ENCODE measurements at regions not wholly inside any gene's neighbourhood (a gene's known extent, or its start where the extent isn't known, plus 50 kb on each side); places are given as distances from the start of the nearest gene placed in this dataset.
"Not testable (repeated sequence)": the region's sequence is repeated elsewhere in the genome, so short reads cannot be mapped to it uniquely, and the experiment has no call there.

DNA sequence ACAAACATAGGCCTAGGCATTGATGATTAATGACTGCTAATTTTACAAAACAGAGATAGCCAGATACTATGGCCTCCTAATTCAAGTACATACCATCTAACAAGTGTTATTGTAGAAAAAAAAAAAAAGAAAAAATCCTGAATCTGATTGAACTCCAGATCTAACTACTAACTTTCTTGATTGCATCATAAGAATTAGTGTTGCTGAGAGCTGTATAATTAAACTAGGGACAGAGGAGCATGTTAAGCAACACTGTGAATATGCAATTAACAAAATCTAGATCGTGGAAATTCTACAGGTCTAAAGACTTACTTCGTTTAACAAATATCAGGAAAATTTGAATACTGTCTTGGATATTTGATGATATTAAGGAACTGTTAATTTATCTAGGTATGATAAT lies 208.3 kb upstream of the ZNF608 start:
- Mint-ChIP-seq H3K9me3 (no peaks in the 10 kb centered on the region), H3K4me1 (ENCODE audit: low read depth) (no peaks in the 10 kb centered on the region), H3K4me3 (no peak overlapping the region), H3K27me3 (ENCODE audit: low read depth) (no peaks in the 10 kb centered on the region), H3K36me3 (ENCODE audit: insufficient read depth) (no peaks in the 10 kb centered on the region)
- ATAC-seq: no peak
- DNase-seq: no peak

- Mint-ChIP-seq H3K36me3 (ENCODE audit: insufficient read depth) (no peaks in the 10 kb centered on the region), H3K27me3 (ENCODE audit: low read depth) (no peaks in the 10 kb centered on the region), H3K4me3 (no peak overlapping the region), H3K4me1 (ENCODE audit: low read depth) (no peaks in the 10 kb centered on the region), H3K9me3 (peaks cover 4% of the 10 kb centered on the region)
- DNase-seq: no peak
- ATAC-seq: no peak
These were observed 210.1 kb upstream of the ZNF608 start for GRCh38 chr5:124956471-124957029.

DNA sequence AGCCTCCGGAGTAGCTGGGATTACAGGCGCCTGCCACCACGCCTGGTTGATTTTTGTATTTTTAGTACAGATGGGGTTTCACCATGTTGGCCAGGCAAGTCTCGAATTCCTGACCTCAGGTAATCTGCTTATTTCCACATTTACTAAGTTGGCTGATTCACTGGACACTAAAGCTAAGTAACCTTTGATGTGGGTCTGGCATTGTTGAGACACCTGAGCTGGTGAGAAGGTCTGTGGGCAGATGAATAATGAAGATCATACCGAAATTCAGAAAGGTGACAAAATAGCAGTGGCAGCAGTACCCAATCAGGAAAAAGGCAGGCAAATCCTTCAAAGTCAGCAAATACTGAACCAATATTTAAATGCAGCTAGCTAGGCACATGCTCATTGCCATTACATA lies 210.6 kb upstream of the ZNF608 start:
- no peaks in the 10 kb centered on the region for H3K4me1 Mint-ChIP-seq (ENCODE audit: low read depth)
- DNase-seq: no peak
- H3K36me3 Mint-ChIP-seq (ENCODE audit: insufficient read depth): no peaks in the 10 kb centered on the region
- ATAC-seq: no peak
- H3K4me3 Mint-ChIP-seq: no peak overlapping the region
- H3K27me3 Mint-ChIP-seq (ENCODE audit: low read depth): no peaks in the 10 kb centered on the region
- peaks cover 5% of the 10 kb centered on the region for H3K9me3 Mint-ChIP-seq

DNA sequence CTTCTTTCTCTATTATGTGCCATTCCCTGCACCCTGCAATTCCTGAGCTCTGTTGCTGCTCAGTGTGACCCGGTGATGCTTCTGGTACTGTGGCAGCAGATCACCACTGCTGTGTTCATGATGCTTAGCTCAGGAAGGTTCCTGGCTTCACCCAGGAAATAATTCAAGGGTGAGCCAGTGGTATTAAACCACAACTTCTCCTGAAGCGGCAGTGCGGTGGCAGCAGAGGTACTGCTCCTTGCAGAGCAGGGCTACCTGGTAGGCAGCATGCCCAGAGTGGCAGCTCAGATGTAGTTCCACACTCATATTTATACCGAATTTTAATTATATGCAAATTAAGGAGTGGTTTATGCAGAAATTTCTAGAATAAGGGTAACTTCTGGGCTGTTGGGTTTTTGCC lies 213.8 kb upstream of the ZNF608 start:
- Mint-ChIP-seq H3K27me3 (ENCODE audit: low read depth) (no peaks in the 10 kb centered on the region), H3K9me3 (peaks cover 5% of the 10 kb centered on the region), H3K4me3 (no peak overlapping the region), H3K36me3 (ENCODE audit: insufficient read depth) (no peaks in the 10 kb centered on the region), H3K4me1 (ENCODE audit: low read depth) (no peaks in the 10 kb centered on the region)
- no peak for ATAC-seq
- DNase-seq: no peak

- H3K27me3 Mint-ChIP-seq (ENCODE audit: low read depth): no peaks in the 10 kb centered on the region
- no peaks in the 10 kb centered on the region for H3K36me3 Mint-ChIP-seq (ENCODE audit: insufficient read depth)
- no peak overlapping the region for H3K4me3 Mint-ChIP-seq
- H3K4me1 Mint-ChIP-seq (ENCODE audit: low read depth): no peaks in the 10 kb centered on the region
- DNase-seq (no peak), ATAC-seq (no peak)
- peaks cover 5% of the 10 kb centered on the region for H3K9me3 Mint-ChIP-seq
These were observed 215.1 kb upstream of the ZNF608 start for GRCh38 chr5:124961521-124961920.

GRCh38 chr5:124962111-124962510 lies 215.7 kb upstream of the ZNF608 start:
- no peaks in the 10 kb centered on the region for H3K36me3 Mint-ChIP-seq (ENCODE audit: insufficient read depth)
- no peaks in the 10 kb centered on the region for H3K27me3 Mint-ChIP-seq (ENCODE audit: low read depth)
- no peak overlapping the region for H3K4me3 Mint-ChIP-seq
- peaks cover 5% of the 10 kb centered on the region for H3K9me3 Mint-ChIP-seq
- H3K4me1 Mint-ChIP-seq (ENCODE audit: low read depth): no peaks in the 10 kb centered on the region
- ATAC-seq: no peak
- no peak for DNase-seq

- Mint-ChIP-seq H3K9me3 (peaks cover 5% of the 10 kb centered on the region), H3K36me3 (ENCODE audit: insufficient read depth) (no peaks in the 10 kb centered on the region), H3K27me3 (ENCODE audit: low read depth) (no peaks in the 10 kb centered on the region), H3K4me1 (ENCODE audit: low read depth) (no peaks in the 10 kb centered on the region), H3K4me3 (no peak overlapping the region)
- ATAC-seq (no peak), DNase-seq (no peak)
These were observed 216.3 kb upstream of the ZNF608 start for GRCh38 chr5:124962735-124963134.

DNA sequence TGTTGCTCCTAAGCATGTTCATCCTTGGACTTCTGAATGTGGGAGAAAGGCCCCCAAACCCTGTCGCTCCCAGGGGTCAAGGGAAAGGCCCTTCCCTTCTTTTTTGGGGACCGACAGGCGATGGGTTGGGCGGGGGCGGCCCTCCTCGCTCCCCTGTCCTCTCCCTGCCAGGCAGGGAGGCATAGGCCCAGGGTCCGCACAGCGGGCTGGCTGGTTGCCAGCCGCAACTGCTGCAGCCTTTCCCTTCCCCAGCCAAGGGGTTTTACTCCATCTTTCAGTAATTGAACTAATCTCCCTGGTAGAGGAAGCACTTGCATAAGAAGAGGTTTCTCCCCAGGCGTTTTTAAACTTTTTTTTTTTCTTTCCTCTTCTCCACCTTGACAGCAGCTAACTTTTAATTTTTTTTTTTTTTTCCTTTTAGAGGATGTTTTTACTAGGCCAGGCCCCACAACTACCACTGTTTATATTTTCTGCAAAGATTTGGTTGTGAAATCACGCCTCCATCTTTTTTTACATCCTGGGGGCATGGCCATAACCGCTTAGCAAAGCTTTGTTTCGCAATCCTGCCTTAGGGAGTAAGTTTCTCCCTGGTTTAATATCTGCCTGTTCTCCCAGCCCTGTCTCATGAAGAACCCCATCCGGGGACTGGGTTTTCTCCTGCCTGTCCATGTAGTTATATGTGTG lies 216.9 kb upstream of the ZNF608 start:
- no peaks in the 10 kb centered on the region for H3K36me3 Mint-ChIP-seq (ENCODE audit: insufficient read depth)
- no peaks in the 10 kb centered on the region for H3K4me1 Mint-ChIP-seq (ENCODE audit: low read depth)
- DNase-seq: no peak
- no peaks in the 10 kb centered on the region for H3K27me3 Mint-ChIP-seq (ENCODE audit: low read depth)
- no peak for ATAC-seq
- H3K4me3 Mint-ChIP-seq: no peak overlapping the region
- H3K9me3 Mint-ChIP-seq: peaks cover 5% of the 10 kb centered on the region

GRCh38 chr5:124966741-124967140 lies 220.3 kb upstream of the ZNF608 start:
- not testable (repeated sequence) for H3K4me1 Mint-ChIP-seq (ENCODE audit: low read depth); DNase-seq; ATAC-seq

DNA sequence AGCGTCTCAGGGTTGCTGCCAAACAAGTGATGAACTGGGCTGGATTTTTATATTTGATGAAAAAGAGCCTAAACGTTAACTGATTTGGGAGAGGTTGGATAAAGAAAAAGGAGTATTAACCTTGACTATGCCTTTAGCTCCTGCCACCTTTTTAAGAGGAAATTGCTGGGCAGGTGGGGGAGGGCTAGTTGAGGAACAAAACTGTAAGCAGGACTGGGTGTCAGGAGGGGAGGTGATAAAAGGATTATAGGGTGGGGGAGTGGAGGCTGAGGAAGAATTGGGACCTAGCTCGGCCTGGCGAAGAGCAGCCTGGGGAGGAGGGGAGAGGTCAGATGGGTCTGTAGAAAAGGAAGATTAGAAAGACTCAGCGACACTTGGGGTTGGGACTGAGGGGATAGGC lies 223.9 kb upstream of the ZNF608 start:
- not testable (repeated sequence) for H3K4me1 Mint-ChIP-seq (ENCODE audit: low read depth); H3K36me3 Mint-ChIP-seq (ENCODE audit: insufficient read depth); DNase-seq; H3K4me3 Mint-ChIP-seq; H3K9me3 Mint-ChIP-seq; H3K27me3 Mint-ChIP-seq (ENCODE audit: low read depth); ATAC-seq

More at GRCh38 chr5:124966741-124967140, 220.3 kb upstream of the ZNF608 start:
- H3K36me3 Mint-ChIP-seq (ENCODE audit: insufficient read depth); H3K27me3 Mint-ChIP-seq (ENCODE audit: low read depth); H3K9me3 Mint-ChIP-seq; H3K4me3 Mint-ChIP-seq: not testable (repeated sequence)

DNA sequence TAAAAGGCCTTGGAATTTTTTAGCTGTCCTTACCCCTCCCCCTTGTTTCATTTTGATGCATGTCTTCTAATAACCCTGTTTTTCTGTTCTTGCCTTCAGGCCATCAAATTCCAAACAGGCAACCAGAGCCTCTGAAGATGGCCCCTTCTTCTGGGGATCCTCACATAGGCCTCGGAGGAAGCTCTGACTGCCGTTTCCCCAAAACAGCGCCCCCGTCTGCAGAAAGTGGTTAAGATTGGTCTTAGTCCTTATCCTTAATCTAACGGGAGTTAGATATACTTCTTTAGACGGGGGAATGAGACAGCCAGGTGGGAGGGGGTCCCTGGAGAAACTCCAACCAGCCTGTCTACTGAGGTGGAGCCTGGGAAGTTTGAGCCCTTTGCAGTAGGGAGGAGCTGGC lies 226.3 kb upstream of the ZNF608 start:
- no peak overlapping the region for H3K4me3 Mint-ChIP-seq
- ATAC-seq (no peak), DNase-seq (no peak)
- peaks cover 6% of the 10 kb centered on the region for H3K9me3 Mint-ChIP-seq
- H3K36me3 Mint-ChIP-seq (ENCODE audit: insufficient read depth): no peaks in the 10 kb centered on the region
- H3K27me3 Mint-ChIP-seq (ENCODE audit: low read depth): no peaks in the 10 kb centered on the region
- H3K4me1 Mint-ChIP-seq (ENCODE audit: low read depth): no peaks in the 10 kb centered on the region

DNA sequence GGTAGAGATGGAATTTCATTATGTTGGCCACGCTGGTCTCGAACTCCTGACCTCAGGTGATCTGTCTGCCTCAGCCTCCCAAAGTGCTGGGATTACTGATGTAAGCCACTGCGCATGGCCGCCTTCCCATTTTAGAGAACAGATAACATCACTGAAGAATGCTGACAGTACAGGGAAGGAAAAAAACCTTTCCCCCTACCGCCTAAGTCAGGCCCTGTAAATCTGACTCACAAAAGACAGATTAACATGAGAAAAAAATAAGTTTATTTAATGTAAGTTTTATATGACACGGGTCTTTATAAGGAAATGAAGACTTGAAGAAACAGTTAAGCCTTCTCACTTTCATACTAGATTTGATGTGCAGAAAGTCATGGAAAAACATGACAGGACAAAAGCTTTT lies 227.2 kb upstream of the ZNF608 start:
- Mint-ChIP-seq H3K9me3 (peaks cover 6% of the 10 kb centered on the region), H3K4me1 (ENCODE audit: low read depth) (no peaks in the 10 kb centered on the region), H3K36me3 (ENCODE audit: insufficient read depth) (no peaks in the 10 kb centered on the region), H3K4me3 (no peak overlapping the region), H3K27me3 (ENCODE audit: low read depth) (no peaks in the 10 kb centered on the region)
- ATAC-seq (no peak), DNase-seq (no peak)

DNA sequence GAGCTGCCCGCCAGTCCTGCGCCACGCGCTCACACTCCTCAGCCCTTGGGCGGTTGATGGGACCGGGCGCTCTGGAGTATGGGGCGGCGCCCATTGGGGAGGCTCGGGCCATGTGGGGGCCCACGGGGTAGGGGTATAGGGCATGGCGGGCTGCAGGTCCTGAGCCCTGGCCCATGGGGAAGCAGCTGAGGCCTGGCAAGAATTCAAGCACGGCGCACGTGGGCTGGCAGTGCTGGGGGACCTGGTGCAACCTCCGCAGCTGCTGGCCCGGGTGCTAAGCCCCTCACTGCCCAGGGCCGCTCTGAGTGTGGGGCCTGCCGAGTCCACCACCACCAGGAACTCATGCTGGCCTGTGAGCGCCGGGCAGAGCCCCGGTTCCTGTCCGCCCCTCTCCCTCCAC lies 229.6 kb upstream of the ZNF608 start:
- H3K36me3 Mint-ChIP-seq (ENCODE audit: insufficient read depth): no peaks in the 10 kb centered on the region
- H3K9me3 Mint-ChIP-seq: peaks cover 6% of the 10 kb centered on the region
- H3K27me3 Mint-ChIP-seq (ENCODE audit: low read depth): no peaks in the 10 kb centered on the region
- ATAC-seq (no peak), DNase-seq (no peak)
- H3K4me1 Mint-ChIP-seq (ENCODE audit: low read depth): no peaks in the 10 kb centered on the region
- H3K4me3 Mint-ChIP-seq: no peak overlapping the region

- Mint-ChIP-seq H3K4me3 (no peak overlapping the region), H3K27me3 (ENCODE audit: low read depth) (no peaks in the 10 kb centered on the region), H3K9me3 (peaks cover 10% of the 10 kb centered on the region), H3K36me3 (ENCODE audit: insufficient read depth) (no peaks in the 10 kb centered on the region), H3K4me1 (ENCODE audit: low read depth) (no peaks in the 10 kb centered on the region)
- DNase-seq: no peak
- no peak for ATAC-seq
These were observed 232.8 kb upstream of the ZNF608 start for GRCh38 chr5:124979251-124979650.

DNA sequence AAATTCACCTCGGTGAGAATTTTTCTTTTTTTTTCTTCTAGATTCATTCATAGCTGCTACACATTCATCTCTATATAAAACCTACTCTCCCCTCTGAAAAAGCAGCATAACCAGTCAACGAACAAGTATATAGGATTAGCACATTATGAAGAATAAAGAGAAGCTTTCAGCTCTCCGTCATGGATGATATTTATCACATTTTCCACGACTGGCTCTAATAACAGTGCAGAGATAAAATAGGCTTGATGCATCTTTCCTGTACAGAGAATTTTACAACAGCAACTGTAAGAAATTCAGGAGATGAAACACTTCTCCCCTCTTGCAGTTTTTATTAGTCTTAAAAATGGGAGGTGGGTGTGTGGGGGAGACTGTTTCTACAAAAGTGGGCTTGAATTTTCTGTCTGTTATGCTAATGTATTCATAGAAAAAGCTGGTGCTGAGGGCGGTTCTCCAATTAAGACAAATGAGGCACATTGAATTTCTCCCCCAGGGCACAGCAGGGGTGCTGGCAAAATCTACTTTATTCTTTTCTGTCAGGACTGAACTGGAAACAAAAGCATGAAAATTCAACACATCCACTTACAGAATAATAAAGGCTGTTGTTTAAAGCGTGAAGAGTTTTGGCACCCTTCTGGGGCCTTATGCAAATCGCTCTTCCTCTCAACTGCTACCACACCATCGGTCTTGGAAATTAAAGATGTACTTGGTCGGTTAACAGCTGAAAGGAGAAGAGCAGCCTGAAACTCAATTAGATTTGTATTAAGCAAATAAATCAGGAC lies 233.9 kb upstream of the ZNF608 start:
- peaks cover 12% of the 10 kb centered on the region for H3K9me3 Mint-ChIP-seq
- ATAC-seq (no peak), DNase-seq (no peak)
- H3K4me1 Mint-ChIP-seq (ENCODE audit: low read depth): no peaks in the 10 kb centered on the region
- no peak overlapping the region for H3K4me3 Mint-ChIP-seq
- H3K36me3 Mint-ChIP-seq (ENCODE audit: insufficient read depth): no peaks in the 10 kb centered on the region
- H3K27me3 Mint-ChIP-seq (ENCODE audit: low read depth): no peaks in the 10 kb centered on the region
